Activated T-helper 1 cell treated with anti-CD3 and anti-CD28 coated beads, Interleukin-12 subunit alpha, Interleukin-12 subunit beta, Interleukin-2, Interleukin-4 antibody, amounts not matched to agents 30 ng/mL and 10 ng/mL and 1 ng/mL, durations not matched to agents 14 hours and 24 hours and 36 hours (primary cell): ENCODE measurements at regions not wholly inside any gene's neighbourhood (a gene's known extent, or its start where the extent isn't known, plus 50 kb on each side); places are given as distances from the start of the nearest gene placed in this dataset.

Experiments used
- DNase-seq: peaks from one replicate; pipeline ENCODE4 v3.0.0; 2021; ENCODE audit warnings: low spot score
- H3K27ac Mint-ChIP-seq: one replicate; pipeline ENCODE4 v1.8.0; 2021; ENCODE audit warnings: mild to moderate bottlenecking, mixed read lengths
- H3K27me3 Mint-ChIP-seq: one replicate; pipeline ENCODE4 v1.8.0; 2022; ENCODE audit warnings: mild to moderate bottlenecking, moderate library complexity, mixed read lengths; ENCODE audit not compliant: insufficient read depth
- H3K36me3 Mint-ChIP-seq: one replicate; pipeline ENCODE4 v1.8.0; 2021; ENCODE audit warnings: low read depth, mixed read lengths
- H3K4me1 Mint-ChIP-seq: one replicate; pipeline ENCODE4 v1.8.0; 2021; ENCODE audit warnings: low read depth, mixed read lengths
- H3K4me3 Mint-ChIP-seq: one replicate; pipeline ENCODE4 v1.8.0; 2021; ENCODE audit warnings: mild to moderate bottlenecking, moderate library complexity, mixed read lengths
- H3K9me3 Mint-ChIP-seq: one replicate; pipeline ENCODE4 v1.8.0; 2021; ENCODE audit warnings: mixed read lengths
- intact Hi-C: fragments of 100-400 bp; cut with micrococcal nuclease; formaldehyde crosslinking; loops from one replicate; pipeline ENCODE4 v1.15.1; 2024

DNA sequence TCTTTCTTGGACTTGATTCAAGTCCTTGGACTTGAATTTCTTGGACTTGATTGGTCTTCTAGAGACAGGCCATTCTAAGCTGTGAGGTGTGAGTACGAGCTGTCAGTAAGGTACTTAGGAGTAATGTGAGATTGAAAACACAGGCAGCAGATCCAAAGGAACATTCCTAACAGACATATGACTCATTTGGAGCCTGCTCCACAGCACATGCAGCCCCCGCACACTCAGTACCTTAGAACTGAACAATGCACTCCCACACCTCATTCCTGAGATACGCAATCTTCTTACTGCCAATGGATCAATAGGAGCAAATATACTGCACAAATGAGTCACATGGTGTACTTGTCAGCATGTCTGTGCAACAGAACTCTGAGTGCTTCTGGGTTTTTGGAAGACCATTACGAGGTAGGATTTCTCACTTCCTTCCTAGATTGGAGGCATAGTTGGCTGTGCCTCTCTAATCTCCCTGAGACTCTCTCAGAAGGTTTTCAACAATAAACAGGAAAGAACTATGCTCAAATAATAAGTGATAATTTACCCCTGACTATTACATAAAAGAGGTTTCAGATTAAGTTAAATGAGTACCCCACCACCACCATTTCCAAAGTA lies 243.1 kb downstream of the KCNA4 start:
- H3K27me3 Mint-ChIP-seq, result no peaks in the 10 kb centered on the region
- peaks cover 20% of the 10 kb centered on the region for H3K9me3 Mint-ChIP-seq
- no peak for DNase-seq
- H3K36me3 Mint-ChIP-seq, result no peaks in the 10 kb centered on the region
- no peak overlapping the region for H3K27ac Mint-ChIP-seq
- no peaks in the 10 kb centered on the region for H3K4me1 Mint-ChIP-seq
- intact Hi-C loops, result no loop called here
- H3K4me3 Mint-ChIP-seq, result no peak overlapping the region

GRCh38 chr11:29756871-29757270 lies 260.0 kb downstream of the KCNA4 start:
- Mint-ChIP-seq H3K4me3 (no peak overlapping the region), H3K27me3 (no peaks in the 10 kb centered on the region), H3K9me3 (peaks cover 10% of the 10 kb centered on the region), H3K27ac (no peak overlapping the region), H3K4me1 (no peaks in the 10 kb centered on the region), H3K36me3 (no peaks in the 10 kb centered on the region)
- intact Hi-C loops, result no loop called here
- DNase-seq, result no peak

GRCh38 chr11:29755474-29755873 lies 261.4 kb downstream of the KCNA4 start:
- H3K36me3 Mint-ChIP-seq, result no peaks in the 10 kb centered on the region
- H3K4me3 Mint-ChIP-seq, result no peak overlapping the region
- no peak overlapping the region for H3K27ac Mint-ChIP-seq
- no peaks in the 10 kb centered on the region for H3K27me3 Mint-ChIP-seq
- intact Hi-C loops, result no loop called here
- peaks cover 10% of the 10 kb centered on the region for H3K9me3 Mint-ChIP-seq
- DNase-seq, result no peak
- no peaks in the 10 kb centered on the region for H3K4me1 Mint-ChIP-seq

GRCh38 chr11:29751618-29752017 lies 265.2 kb downstream of the KCNA4 start:
- H3K27me3 Mint-ChIP-seq, result no peaks in the 10 kb centered on the region
- H3K27ac Mint-ChIP-seq, result no peak overlapping the region
- H3K9me3 Mint-ChIP-seq, result peaks cover 5% of the 10 kb centered on the region
- H3K4me3 Mint-ChIP-seq, result no peak overlapping the region
- DNase-seq, result no peak
- intact Hi-C loops, result no loop called here
- H3K4me1 Mint-ChIP-seq, result no peaks in the 10 kb centered on the region
- H3K36me3 Mint-ChIP-seq, result no peaks in the 10 kb centered on the region

DNA sequence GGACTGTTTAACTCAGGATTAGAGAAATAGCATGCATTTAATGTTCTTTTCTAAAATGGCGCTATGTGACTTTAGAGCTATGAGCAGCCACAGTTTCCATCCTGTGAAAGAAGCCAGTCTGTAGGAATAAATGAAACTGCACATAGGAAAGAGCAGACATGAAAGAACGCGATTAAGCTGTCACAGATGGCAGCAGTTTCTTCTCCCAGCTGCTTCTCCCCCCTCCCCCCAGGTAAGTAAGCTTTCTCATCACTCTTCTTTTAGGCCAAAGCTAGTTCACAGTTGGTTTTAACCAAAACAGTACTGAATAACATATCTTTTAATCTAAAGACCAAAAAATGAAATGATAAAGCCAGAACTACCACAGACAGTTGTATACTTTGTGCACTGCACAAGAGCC lies 266.4 kb downstream of the KCNA4 start:
- H3K27me3 Mint-ChIP-seq, result no peaks in the 10 kb centered on the region
- intact Hi-C loops, result no loop called here
- H3K27ac Mint-ChIP-seq, result no peak overlapping the region
- no peaks in the 10 kb centered on the region for H3K36me3 Mint-ChIP-seq
- H3K4me3 Mint-ChIP-seq, result no peak overlapping the region
- no peak for DNase-seq
- no peaks in the 10 kb centered on the region for H3K4me1 Mint-ChIP-seq
- peaks cover 9% of the 10 kb centered on the region for H3K9me3 Mint-ChIP-seq

- Mint-ChIP-seq H3K4me3 (no peak overlapping the region), H3K9me3 (peaks cover 5% of the 10 kb centered on the region), H3K36me3 (no peaks in the 10 kb centered on the region), H3K27ac (no peak overlapping the region), H3K4me1 (no peaks in the 10 kb centered on the region), H3K27me3 (no peaks in the 10 kb centered on the region)
- intact Hi-C loops, result no loop called here
- no peak for DNase-seq
These were observed 282.5 kb downstream of the KCNA4 start for GRCh38 chr11:29734287-29734686.

DNA sequence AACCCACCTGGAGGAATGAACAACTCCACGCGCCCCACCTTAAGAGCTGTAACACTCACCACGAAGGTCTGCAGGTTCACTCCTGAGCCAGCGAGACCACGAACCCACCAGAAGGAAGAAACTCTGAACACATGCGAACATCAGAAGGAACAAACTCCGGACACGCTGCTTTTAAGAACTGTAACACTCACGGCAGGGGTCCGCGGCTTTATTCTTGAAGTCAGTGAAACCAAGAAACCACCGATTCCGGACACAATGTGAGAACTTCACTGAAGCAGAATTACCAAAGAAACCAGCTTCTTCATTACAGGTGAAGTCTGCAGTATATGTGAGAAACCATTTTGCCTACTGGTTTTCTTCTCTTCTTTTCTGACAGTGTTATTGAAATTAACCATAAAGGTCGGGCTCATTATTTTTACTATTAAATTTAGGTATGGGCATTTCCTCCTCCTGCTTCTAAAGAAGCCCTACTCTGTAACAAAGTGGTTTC lies 303.0 kb downstream of the KCNA4 start:
- Mint-ChIP-seq H3K9me3 (peaks cover 13% of the 10 kb centered on the region), H3K36me3 (no peaks in the 10 kb centered on the region), H3K4me3 (no peak overlapping the region), H3K27ac (no peak overlapping the region), H3K27me3 (no peaks in the 10 kb centered on the region), H3K4me1 (no peaks in the 10 kb centered on the region)
- intact Hi-C loops, result no loop called here
- no peak for DNase-seq

- H3K36me3 Mint-ChIP-seq, result no peaks in the 10 kb centered on the region
- H3K27me3 Mint-ChIP-seq, result no peaks in the 10 kb centered on the region
- no peak overlapping the region for H3K4me3 Mint-ChIP-seq
- intact Hi-C loops, result no loop called here
- peaks cover 17% of the 10 kb centered on the region for H3K9me3 Mint-ChIP-seq
- no peak for DNase-seq
- H3K27ac Mint-ChIP-seq, result no peak overlapping the region
- no peaks in the 10 kb centered on the region for H3K4me1 Mint-ChIP-seq
These were observed 304.2 kb downstream of the KCNA4 start for GRCh38 chr11:29712616-29713015.

- DNase-seq, result no peak
- no peaks in the 10 kb centered on the region for H3K36me3 Mint-ChIP-seq
- no peaks in the 10 kb centered on the region for H3K4me1 Mint-ChIP-seq
- intact Hi-C loops, result no loop called here
- peaks cover 7% of the 10 kb centered on the region for H3K9me3 Mint-ChIP-seq
- H3K27ac Mint-ChIP-seq, result no peak overlapping the region
- no peak overlapping the region for H3K4me3 Mint-ChIP-seq
- H3K27me3 Mint-ChIP-seq, result no peaks in the 10 kb centered on the region
These were observed 308.9 kb downstream of the KCNA4 start for GRCh38 chr11:29707924-29708323.

- Mint-ChIP-seq H3K27me3 (no peaks in the 10 kb centered on the region), H3K27ac (no peak overlapping the region), H3K9me3 (peaks cover 5% of the 10 kb centered on the region), H3K36me3 (no peaks in the 10 kb centered on the region), H3K4me3 (no peak overlapping the region), H3K4me1 (no peaks in the 10 kb centered on the region)
- intact Hi-C loops, result loop anchor here (5.0 kb wide), 1 partner anchor 883 kb away; no protein-coding TSS in a partner anchor
- no peak for DNase-seq
These were observed 331.5 kb downstream of the KCNA4 start for GRCh38 chr11:29685361-29685760.

DNA sequence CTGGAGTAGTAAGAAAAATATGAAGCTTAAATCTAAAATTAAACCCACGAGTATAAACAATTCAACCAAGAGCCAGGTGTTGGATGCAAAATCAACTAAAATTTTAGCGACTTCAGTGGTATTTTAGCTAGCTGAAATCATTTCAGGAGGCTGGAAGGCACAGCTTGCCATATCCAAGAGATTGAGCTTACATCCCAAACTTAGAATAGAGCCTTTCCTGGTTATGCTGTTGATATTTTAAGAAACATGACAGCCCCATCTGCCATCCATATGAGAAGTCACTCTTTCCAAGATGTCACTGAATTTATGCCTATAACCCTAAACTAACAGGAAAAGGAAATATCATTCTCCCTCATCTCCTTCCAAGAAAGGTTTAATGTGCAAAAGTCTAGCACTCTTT lies 334.0 kb downstream of the KCNA4 start:
- Mint-ChIP-seq H3K4me1 (no peaks in the 10 kb centered on the region), H3K27me3 (no peaks in the 10 kb centered on the region), H3K4me3 (no peak overlapping the region), H3K27ac (no peak overlapping the region), H3K36me3 (no peaks in the 10 kb centered on the region), H3K9me3 (peaks cover 16% of the 10 kb centered on the region)
- intact Hi-C loops, result no loop called here
- DNase-seq, result no peak

- Mint-ChIP-seq H3K27ac (no peak overlapping the region), H3K4me3 (no peak overlapping the region), H3K27me3 (no peaks in the 10 kb centered on the region), H3K4me1 (no peaks in the 10 kb centered on the region), H3K9me3 (peaks cover 17% of the 10 kb centered on the region), H3K36me3 (no peaks in the 10 kb centered on the region)
- intact Hi-C loops, result no loop called here
- DNase-seq, result no peak
These were observed 336.8 kb downstream of the KCNA4 start for GRCh38 chr11:29679996-29680395.

DNA sequence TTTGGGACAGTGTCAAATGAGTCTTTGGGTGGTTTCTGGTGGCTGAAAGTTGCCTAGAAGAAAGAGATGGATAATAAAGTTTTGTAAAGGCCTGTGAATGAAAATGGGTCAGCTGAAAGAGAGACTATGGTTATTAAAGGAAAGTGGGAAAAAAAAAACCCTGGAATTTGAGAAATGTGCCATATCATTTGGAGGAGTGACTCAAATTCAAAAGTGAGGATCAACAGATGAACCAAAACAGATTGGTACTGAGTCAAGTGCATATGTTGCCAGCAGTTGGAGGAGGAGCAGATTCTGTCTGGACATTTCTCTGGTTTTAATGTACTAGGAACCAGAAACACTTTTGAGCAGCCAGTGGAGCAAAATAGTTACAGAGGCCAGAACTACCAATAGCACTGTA lies 339.8 kb downstream of the KCNA4 start:
- intact Hi-C loops, result no loop called here
- no peak for DNase-seq
- Mint-ChIP-seq H3K27me3 (no peaks in the 10 kb centered on the region), H3K4me3 (no peak overlapping the region), H3K9me3 (peaks cover 12% of the 10 kb centered on the region), H3K36me3 (no peaks in the 10 kb centered on the region), H3K4me1 (no peaks in the 10 kb centered on the region), H3K27ac (no peak overlapping the region)

DNA sequence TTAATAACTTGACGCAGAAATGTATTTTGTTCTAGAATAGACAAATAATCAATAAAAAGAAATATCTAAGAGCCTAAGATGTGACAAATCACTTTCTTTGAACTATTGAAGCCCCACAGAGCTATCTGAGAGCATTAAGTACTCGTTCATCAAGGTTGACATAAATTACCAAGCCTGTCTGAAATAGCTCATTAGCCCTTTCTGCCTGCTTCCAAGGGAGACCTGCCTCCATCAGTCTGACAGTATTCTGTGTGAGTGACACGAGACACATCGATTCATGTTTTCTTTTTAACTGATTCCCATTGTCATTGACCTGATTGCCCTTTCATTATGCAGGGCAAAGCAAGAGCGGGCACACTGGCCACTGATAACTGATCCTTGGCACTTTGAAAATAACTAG lies 347.5 kb downstream of the KCNA4 start:
- no peak overlapping the region for H3K27ac Mint-ChIP-seq
- H3K27me3 Mint-ChIP-seq, result no peaks in the 10 kb centered on the region
- intact Hi-C loops, result no loop called here
- H3K4me3 Mint-ChIP-seq, result no peak overlapping the region
- DNase-seq, result no peak
- no peaks in the 10 kb centered on the region for H3K36me3 Mint-ChIP-seq
- no peaks in the 10 kb centered on the region for H3K4me1 Mint-ChIP-seq
- H3K9me3 Mint-ChIP-seq, result peaks cover 11% of the 10 kb centered on the region
